ENCODE measurements at regions not wholly inside any gene's neighbourhood (a gene's known extent, or its start where the extent isn't known, plus 50 kb on each side); places are given as distances from the start of the nearest gene placed in this dataset.

- DNase-seq, result peak; percentile 77
Observed at GRCh38 chr12:14283489-14284144, 81.9 kb upstream of the ATF7IP start.

- peak; percentile 64 for DNase-seq
Observed at GRCh38 chr12:14284184-14284722, 81.2 kb upstream of the ATF7IP start.

- DNase-seq, result no peak
Observed at GRCh38 chr12:14289601-14290000, 75.9 kb upstream of the ATF7IP start.

GRCh38 chr12:14290951-14291350, 74.5 kb upstream of the ATF7IP start:
- DNase-seq, result no peak

- no peak for DNase-seq
Observed at GRCh38 chr12:14303661-14304155, 61.8 kb upstream of the ATF7IP start.

GRCh38 chr12:14307004-14307403, 58.5 kb upstream of the ATF7IP start:
- DNase-seq, result no peak

- no peak for DNase-seq
Observed at GRCh38 chr12:14308516-14308915, 57.0 kb upstream of the ATF7IP start.

- no peak for DNase-seq
Observed at GRCh38 chr12:14310866-14311265, 54.6 kb upstream of the ATF7IP start.

GRCh38 chr12:14313379-14314138, 51.9 kb upstream of the ATF7IP start:
- no peak for DNase-seq

GRCh38 chr12:14314801-14315200, 50.7 kb upstream of the ATF7IP start:
- no peak for DNase-seq

GRCh38 chr12:14315501-14315900, 50.0 kb upstream of the ATF7IP start:
- DNase-seq, result peak; percentile 5
